NCI-H1694 (cell line): ENCODE measurements at regions not wholly inside any gene's neighbourhood (a gene's known extent, or its start where the extent isn't known, plus 50 kb on each side); places are given as distances from the start of the nearest gene placed in this dataset.

Source experiments
- DNase-seq: peaks from one replicate; lab custom pipeline; 2025; lab: John Stamatoyannopoulos, UW

DNA sequence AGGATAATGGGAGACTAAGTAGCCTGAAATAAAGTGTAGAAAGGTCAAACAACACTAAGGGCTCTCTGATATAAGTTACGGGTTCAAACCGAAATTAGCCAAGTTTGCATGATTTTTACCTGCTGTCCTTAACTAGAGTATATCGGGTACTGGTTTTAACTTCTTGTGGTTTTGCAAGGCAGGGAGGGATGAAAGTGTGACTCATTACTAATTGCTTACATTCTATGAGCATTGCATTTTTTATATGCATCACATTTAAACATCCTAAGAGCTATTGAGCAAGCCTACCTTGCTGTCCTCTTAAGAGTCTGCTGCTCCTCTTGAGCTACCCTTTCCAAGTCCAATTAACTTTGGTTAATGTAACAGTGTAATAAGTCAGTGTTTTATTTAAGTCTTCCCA is 415.4 kb downstream of the SLITRK5 start:
- no peak for DNase-seq

DNA sequence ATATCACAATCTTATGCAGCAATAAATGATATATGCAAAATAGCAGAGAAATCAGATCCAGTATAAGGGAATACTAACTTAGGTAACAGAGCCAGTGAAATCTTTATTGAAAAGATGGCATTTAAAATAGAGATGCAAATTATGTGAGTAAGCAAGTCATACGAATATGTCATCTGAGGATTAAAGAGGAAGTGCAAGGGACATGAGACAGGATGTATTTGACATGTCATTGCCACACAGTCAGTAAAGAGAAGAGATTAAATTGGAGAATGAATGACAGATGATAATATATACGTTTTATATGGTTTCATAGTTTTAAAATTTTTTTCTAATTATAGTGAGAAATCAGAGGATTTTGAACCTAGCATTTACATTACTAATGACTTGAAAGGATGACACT is 426.4 kb downstream of the SLITRK5 start:
- DNase-seq: no peak

DNA sequence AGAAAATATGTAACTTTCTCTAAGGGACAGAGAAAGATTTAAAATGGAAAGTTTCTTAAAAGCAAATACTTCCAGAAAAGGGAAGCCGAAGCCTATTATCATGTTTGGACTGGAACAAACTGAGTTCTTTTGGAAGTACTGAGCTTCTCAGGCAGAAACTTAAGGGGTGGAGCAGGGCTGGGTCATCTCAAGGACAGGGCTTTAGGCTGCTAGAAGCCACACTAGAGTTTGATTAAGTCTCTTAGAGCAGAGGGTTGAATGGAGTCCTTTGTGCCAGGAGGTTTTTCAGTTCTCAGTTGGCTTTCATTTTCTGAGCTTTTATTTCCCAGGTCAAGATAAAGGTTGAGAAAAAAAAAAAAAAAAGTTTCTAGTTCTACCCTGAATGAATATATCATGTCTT is 432.7 kb downstream of the SLITRK5 start:
- no peak for DNase-seq

DNA sequence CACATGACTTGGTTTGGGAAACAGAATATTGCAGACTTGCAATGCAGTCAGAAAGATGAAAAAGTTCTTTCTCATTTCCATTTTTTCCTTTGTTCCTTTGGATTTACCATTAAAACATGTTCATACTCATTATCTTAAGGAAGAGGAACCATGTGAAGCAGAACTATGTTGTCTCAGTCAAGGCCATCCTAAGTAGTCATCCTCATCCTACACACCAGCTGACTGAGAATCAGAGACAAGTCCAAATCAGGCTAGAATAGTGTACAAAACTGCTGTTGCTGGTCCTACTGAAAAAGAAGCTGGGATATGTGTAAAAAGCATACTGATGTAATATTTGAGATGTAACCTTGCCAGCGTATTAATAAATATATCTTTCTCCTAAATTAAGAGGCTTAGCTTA is 433.4 kb downstream of the SLITRK5 start:
- no peak for DNase-seq

DNA sequence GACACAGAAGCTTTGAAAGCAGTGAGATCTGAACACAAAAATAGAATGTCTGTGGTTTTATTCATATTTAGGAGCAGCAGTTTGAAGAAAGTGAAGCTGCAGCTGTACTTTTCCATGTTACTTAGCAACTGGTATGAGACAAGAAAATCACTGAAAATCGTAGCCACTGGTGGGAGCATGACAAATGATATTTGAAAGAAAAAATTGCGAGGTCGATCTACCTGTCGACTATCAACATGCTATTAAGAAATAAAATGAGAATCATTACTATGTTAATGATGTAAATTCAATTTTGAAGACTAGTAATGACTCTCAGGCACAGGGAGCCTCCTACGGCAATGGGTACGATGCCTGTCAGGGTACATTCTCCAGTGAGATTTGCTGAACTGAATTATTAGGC is 436.4 kb downstream of the SLITRK5 start:
- no peak for DNase-seq

DNA sequence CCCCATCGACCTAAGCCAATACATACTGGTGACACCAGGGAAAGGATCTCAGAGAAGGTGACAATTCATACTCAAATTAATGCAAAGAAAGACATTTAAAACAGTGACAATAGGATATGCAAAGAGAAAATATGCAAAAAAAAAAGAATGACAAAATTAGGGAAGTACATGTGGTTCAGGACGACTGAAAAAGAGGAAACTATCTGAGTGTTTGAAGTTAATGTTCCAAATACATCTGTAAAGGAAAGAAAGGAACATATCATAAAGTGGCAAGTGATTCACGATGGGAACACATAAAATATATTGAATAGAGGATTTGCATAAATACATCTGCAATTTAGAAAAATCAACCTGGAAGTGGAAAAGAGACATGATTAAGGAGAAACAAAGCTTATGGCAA is 441.4 kb downstream of the SLITRK5 start:
- DNase-seq: no peak

DNA sequence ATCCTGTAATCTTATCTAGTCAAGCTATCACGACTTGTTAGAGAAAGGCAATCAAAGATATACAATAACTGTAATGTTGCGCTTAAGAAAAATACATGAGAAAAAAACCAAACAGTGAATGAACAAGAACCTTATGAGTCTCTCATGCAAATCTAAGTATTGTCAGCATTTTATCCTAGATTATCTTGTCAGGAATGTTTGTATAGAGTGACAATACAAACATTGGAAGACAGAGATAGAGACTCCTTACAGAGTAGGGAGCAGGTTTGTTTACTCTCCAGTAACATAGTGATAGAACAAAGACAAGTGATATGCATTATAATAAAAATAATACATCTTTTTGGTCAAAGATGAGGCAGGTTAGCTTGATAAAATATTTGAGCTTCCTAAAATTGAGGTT is 444.8 kb downstream of the SLITRK5 start:
- DNase-seq: no peak

DNA sequence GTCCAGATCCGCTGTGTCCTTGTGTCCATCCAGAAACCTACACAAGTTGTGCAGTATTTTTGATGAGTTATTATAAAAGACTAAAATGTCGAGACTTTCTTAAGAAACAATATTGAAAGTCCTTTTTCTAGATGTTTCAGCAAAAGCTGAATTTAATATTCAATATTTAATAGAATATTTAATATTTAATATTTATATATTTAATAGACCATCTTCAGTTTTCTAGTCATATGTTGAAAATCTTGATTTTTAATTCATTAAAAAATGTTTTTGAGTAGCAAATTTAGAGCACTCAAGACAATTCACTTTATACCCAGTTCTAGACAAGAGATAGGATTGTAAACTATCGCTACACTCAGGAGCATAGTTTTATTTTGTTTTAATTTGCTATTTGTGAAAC is 447.8 kb downstream of the SLITRK5 start:
- no peak for DNase-seq

DNA sequence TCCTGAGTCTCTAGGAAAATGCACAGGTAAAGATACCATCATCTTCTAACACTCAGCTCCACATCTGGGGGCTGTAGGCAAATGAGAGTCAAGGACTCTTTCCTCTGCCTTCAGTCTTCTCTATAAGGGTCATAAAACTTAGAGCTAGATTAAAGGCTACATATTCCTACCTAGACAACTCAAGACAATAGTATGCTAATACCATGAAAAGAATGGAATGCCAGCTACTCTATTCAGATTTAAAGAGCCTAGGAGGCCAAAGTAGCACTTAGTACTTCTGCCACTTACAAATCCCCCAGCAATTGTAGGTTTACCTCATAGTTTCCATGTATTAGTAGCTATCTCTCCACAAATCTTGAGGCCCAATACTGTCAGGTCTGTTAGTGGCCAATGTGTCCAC is 453.0 kb downstream of the SLITRK5 start:
- no peak for DNase-seq

DNA sequence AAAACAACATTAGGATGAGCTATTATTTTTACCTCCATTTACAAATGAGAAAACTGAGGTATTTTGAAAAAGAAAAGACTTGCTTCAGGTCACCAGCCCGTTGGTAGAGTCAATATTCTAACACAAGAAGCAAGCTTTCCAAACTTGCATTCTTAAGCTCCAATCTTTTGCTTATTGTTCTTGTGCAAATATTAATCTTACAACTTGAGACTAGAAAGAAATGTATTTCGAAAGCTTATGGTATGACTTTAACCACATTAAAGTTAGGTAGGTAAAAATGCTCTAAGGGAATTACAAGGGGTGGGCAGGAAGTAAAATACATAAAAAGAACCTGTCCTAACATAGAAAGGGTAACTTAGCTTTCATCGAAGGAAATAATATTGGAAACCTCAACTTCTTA is 453.9 kb downstream of the SLITRK5 start:
- DNase-seq: no peak

DNA sequence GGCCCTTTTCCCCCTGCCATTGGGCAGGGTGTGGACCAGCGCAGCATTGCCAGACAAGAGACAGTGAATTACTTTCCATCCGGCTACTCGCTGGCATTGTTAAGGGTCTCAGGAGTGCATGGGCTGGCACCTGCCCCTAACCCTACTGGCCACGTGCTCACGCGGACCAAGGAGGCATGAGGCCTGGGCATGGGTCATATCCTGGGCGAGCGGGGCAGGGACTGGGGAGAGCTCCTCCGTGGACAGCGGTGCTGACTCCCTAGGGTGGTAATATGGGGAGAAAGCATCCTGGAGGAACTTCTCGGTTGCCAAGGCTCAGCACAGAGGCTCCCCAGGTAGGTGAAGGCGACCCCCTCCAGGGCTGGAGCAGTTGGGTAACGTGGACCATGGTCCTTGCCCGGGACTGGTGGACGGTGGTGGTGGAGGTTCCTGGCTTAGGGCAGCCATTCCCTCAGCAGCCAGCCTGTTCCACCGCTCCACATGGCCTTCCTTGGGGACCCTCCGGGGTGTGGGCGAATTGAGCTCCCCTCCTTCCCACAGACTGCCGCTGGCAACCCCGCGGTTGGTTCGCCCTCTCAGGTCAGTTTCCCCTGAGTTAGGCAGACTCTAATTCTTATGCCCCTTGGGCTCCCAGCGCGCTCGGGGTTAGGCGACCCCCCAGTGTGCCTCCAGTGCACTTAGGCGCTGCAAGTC is 465.1 kb downstream of the SLITRK5 start:
- no peak for DNase-seq

DNA sequence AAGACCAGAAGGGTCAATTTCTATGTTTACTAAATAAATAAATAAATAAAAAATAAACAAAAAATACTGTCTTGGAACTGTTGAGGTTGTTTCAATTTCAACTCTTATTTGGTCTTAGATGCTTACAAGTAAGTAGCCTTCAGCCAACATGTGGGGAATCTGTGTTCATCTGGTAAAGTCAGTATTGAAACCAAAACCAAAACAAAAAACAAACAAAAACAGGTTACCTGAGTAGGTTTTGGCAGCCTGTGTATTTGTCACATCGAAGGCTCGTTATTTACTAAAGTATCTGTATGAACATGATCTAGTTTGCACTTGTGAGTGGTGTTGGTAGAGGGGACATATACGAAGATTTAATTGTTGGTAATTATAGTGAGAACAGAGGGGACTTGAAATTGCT is 471.5 kb downstream of the SLITRK5 start:
- no peak for DNase-seq

DNA sequence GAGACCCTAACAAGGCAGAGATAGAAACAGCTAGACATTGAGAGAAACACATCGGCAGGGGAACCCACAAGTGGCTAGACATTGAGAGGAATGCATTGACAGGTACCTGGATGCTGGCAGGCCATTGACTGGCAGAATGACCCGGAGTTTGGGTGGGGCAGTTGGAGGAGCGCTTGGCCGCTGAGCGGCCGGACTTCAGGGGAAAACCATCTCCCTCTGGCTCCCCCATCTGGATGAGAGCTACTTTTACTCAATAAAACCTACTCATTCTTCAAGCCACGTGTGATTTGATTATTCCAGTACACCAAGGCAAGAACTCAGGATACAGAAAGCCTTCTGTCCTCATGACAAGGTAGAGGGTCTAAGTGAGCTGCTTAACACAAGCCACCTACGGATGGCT is 473.4 kb downstream of the SLITRK5 start:
- DNase-seq: no peak

DNA sequence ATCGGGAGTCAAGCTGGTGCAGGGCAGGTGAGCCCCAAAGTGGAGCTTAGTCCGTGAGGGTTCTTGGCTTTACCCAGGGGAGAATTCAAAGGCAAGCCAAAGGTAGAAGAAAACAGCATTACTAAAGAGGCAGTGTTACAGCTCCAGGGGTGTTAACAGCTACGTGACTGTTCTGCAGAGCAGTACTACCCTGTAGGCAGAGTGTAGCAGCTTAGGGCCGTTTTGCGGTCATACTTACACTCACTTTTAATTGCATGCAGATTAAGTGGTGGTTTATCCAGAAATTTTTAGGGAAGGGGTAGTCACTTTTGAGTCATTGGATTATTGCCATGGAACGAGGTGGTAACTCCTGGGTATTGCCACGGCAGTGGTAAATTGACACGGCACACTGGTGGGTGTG is 482.2 kb downstream of the SLITRK5 start:
- no peak for DNase-seq

DNA sequence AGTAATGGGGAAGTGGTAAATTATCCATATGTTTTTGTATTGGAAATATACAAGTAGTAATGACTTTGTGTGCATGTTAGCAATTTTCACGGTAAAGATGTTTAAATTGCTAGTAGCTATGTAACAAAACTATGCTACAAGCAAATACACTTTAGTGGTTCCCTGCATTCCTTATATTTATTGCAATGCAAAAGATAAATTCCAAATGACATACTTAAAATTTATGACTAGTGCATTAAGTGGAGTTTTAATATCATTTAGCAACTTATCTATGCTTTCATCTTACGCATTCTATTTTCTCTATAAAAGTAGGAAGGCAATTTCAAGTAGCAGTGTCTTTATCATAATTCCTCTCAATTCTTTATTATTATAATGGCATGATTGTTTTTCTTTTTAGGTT is 482.8 kb downstream of the SLITRK5 start:
- no peak for DNase-seq

DNA sequence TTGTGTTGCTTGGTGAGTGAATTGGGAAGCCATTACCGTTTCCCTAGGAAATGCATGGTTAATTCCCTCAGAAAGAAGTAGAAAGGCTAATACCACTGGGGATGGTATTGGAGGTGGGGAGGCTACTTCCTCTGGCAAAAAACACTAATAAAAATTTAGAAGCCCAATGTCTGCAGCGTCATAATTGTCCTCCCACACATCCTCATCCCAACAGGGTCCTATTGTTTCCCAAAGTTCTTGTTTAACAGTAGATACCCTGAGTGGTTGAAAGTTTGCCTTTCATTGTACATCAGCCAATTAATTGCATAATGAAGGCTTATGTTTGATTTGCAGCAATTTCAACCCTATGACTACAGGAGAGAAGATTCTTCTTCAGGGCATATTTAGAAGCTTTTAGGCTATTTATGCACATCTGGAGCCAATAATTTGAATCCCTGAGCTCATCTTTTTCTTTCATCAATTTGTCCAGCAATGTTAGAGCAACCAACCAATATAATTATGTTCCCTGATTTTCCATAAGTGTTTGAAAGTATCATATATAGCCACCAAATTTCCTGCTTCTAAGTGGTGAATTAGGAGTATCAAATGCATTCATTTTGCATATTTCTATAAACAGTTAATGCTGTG is 491.0 kb downstream of the SLITRK5 start:
- DNase-seq: no peak

DNA sequence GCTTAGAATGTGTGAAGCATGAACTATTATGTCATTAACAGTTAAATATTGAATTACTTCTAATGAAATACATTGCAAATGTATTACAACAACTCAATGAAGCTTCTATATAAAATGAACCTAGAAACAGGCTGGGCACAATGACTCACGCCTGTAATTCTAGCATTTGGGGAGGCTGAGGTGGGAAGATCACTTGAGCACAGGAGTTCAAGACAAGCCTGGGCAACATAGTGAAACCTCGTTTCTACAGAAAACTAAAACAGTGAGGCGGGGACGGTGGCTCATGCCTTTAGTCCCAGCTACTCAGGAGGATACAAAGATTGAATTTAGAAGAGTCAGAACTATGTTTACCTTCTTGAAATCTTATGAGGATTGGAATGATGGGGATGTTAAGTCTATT is 505.1 kb downstream of the SLITRK5 start:
- no peak for DNase-seq

DNA sequence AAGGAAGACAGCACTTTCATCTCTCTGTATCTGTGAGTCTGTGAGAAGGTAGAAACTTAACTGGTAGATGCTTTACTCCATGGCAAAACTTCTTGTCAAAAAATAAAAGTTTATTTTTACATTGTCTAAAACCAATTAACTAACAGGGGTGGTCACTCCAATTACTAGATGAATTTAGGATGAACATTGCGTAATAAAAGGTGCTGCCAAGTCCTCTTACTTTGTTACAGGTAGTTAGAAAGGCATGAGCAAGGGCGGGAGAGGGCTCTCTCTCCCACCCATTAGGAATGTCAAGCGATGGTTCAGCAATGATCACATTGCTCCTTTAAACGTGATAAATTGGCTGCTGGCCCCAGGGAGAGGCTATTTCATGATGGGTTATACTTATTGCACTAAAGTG is 512.3 kb downstream of the SLITRK5 start:
- no peak for DNase-seq

DNA sequence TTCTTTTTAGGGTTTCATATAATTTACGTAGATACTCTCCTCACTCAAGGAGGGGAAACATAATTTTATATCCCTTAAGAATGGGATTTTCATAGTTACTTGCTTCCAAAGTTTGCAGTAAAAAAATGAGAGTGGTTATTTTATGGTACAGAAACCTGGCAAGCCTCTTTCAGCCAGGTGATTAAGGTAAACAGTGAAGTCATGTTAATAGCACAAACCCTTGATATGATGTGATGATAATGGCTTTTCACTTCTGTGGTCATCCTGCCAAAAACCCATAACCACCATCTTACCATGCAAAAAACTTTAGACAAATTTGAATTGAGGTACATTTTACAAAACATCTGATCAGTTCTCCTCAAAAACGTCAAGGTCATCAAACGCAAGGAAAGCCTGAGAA is 517.8 kb downstream of the SLITRK5 start:
- DNase-seq: no peak

DNA sequence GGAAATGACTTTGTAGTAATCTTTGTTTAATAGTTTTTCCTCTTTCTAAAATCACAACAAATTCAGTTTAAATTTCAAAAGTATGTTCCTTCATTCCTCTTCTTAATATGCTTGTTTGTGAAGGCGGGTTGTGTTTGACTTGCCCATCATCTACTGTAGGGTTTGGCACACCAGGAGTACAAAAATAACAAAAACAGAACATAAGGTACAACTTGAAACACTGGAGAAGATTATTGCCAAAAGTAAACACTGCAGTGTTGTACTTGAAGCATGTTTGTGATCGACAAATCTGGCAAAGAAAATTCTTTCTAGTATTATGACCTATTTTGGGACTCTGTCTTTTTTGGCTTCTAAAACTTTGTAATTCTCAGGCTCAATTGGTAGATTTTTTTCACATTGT is 518.6 kb downstream of the SLITRK5 start:
- DNase-seq: no peak

DNA sequence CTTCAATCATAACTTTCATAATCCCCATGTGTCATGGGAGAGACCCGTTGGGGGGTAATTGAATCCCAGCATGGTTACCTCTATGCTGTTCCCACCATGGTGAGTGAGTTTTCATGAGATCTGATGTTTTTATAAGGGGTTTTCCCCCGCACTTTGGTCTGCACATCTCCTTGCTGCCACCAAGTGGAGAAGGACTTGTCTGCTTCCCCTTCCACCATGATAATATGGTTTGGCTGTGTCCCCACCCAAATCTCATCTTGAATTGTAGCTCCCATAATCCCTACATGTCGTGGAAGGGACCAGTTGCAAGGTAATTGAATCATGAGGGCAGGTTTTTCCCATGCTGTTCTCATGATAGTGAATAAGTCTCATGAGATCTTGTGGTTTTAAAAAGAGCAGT is 524.9 kb downstream of the SLITRK5 start:
- no peak for DNase-seq

DNA sequence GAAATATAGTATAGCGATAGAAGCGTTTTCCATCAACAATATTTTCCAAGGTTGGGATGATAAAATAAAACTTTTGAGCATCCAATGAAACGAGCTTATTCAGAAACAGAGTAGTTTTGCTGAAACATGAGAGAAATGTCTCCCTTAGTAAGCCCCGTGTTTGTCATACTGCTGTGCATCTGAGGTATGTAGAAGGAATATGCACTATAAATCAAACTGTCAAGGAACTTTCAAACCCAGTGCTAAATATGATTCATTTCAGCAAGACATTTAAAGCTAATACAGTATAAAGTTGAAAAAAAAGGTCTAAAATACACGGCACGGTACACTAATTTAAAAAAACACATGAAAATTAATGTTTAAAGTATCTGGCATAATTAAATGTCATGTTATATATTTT is 546.2 kb downstream of the SLITRK5 start:
- no peak for DNase-seq

DNA sequence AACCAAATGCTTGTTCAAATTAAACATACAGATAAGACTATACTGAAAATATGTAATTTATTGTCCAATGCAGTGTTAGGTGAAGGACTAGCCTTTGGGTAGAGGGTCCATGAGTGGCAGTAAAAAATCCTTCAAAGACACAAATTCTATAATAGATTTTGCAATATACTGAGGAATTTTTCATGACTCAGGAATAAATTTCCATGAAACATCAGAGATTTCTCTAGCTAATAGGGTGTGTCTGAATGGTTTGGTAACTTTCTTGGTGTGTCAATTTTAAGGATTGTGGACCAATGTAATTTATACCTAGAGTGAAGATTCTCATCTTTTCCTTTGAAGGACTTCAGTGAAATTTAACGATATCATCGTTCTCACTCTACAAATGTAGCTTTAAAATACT is 546.7 kb downstream of the SLITRK5 start:
- no peak for DNase-seq

DNA sequence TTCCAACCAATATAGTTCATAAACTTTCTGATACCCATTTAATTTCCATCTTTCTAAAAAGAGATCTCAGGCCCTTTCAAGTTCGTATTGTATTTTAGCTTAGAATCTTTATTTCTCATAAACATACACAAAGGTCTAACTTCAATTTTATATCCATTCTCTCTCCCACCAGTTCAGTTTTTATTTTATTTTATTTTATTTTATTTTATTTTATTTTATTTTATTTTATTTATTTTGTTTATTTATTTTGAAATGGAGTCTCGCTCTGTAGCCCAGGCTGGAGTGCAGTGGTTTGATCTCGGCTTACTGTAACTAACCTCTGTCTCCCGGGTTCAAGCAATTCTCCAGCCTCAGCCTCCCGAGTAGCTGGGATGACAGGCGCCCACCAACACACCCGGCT is 552.8 kb downstream of the SLITRK5 start:
- DNase-seq: no peak
